Dermis blood vessel endothelial cell (primary cell): ENCODE measurements at regions not wholly inside any gene's neighbourhood (a gene's known extent, or its start where the extent isn't known, plus 50 kb on each side); places are given as distances from the start of the nearest gene placed in this dataset.
"Not testable (repeated sequence)": the region's sequence is repeated elsewhere in the genome, so short reads cannot be mapped to it uniquely, and the experiment has no call there.

Experiments
- DNase-seq: peaks from one replicate; pipeline ENCODE4 v3.0.0; 2010

- DNase-seq = peak; percentile 25
These were observed 78.0 kb downstream of the NPIPB11 start for GRCh38 chr16:29328528-29328927.

GRCh38 chr16:29327631-29328408 lies 78.7 kb downstream of the NPIPB11 start:
- peak; percentile 90 for DNase-seq

- DNase-seq = peak; percentile 64
These were observed 80.1 kb downstream of the NPIPB11 start for GRCh38 chr16:29326164-29327125.

GRCh38 chr16:29323725-29324124 lies 82.8 kb downstream of the NPIPB11 start:
- DNase-seq = not testable (repeated sequence)

- peak; percentile 27 for DNase-seq
These were observed 84.9 kb downstream of the NPIPB11 start for GRCh38 chr16:29321585-29321984.

- DNase-seq = no peak
These were observed 85.5 kb downstream of the NPIPB11 start for GRCh38 chr16:29321000-29321393.

GRCh38 chr16:29320274-29320999 lies 86.1 kb downstream of the NPIPB11 start:
- DNase-seq = no peak

GRCh38 chr16:29319726-29320125 lies 86.8 kb downstream of the NPIPB11 start:
- DNase-seq = no peak

- peak; percentile 55 for DNase-seq
These were observed 87.9 kb downstream of the NPIPB11 start for GRCh38 chr16:29318561-29318968.

GRCh38 chr16:29318037-29318436 lies 88.5 kb downstream of the NPIPB11 start:
- peak; percentile 46 for DNase-seq

- no peak for DNase-seq
These were observed 89.2 kb downstream of the NPIPB11 start for GRCh38 chr16:29317269-29317668.

- DNase-seq = no peak
These were observed 89.7 kb downstream of the NPIPB11 start for GRCh38 chr16:29316761-29317183.

- DNase-seq = peak; percentile 22
These were observed 90.5 kb downstream of the NPIPB11 start for GRCh38 chr16:29315916-29316517.

- DNase-seq = no peak
These were observed 91.5 kb downstream of the NPIPB11 start for GRCh38 chr16:29315046-29315445.

- no peak for DNase-seq
These were observed 92.1 kb downstream of the NPIPB11 start for GRCh38 chr16:29314292-29314934.

GRCh38 chr16:29313559-29314048 lies 92.9 kb downstream of the NPIPB11 start:
- no peak for DNase-seq

GRCh38 chr16:29312835-29313558 lies 93.5 kb downstream of the NPIPB11 start:
- DNase-seq = no peak

- not testable (repeated sequence) for DNase-seq
These were observed 94.2 kb downstream of the NPIPB11 start for GRCh38 chr16:29312345-29312675.

- DNase-seq = no peak
These were observed 94.8 kb downstream of the NPIPB11 start for GRCh38 chr16:29311461-29312344.

- DNase-seq = no peak
These were observed 95.6 kb downstream of the NPIPB11 start for GRCh38 chr16:29310852-29311314.
